Activated CD4-positive, CD25-positive, alpha-beta regulatory T cell (primary cell): ENCODE measurements at regions not wholly inside any gene's neighbourhood (a gene's known extent, or its start where the extent isn't known, plus 50 kb on each side); places are given as distances from the start of the nearest gene placed in this dataset.
"Not testable (repeated sequence)": the region's sequence is repeated elsewhere in the genome, so short reads cannot be mapped to it uniquely, and the experiment has no call there.

ENCODE experiments used
- DNase-seq, 4 experiments: peaks; one replicate each; lab custom pipeline; 2025; lab: John Stamatoyannopoulos, UW

- DNase-seq, result peak in 3 of 4 experiments; percentile 1 to 12 (median 1)
These were observed 188.8 kb upstream of the GLRA1 start for GRCh38 chr5:152113401-152113800.

- no peak for DNase-seq
These were observed 182.6 kb upstream of the GLRA1 start for GRCh38 chr5:152107220-152107619.

- DNase-seq, result no peak
These were observed 181.9 kb upstream of the GLRA1 start for GRCh38 chr5:152106571-152106970.

GRCh38 chr5:152105085-152105484 lies 180.4 kb upstream of the GLRA1 start:
- no peak for DNase-seq

- no peak for DNase-seq
These were observed 179.6 kb upstream of the GLRA1 start for GRCh38 chr5:152104211-152104610.

- not testable (repeated sequence) for DNase-seq
These were observed 178.3 kb upstream of the GLRA1 start for GRCh38 chr5:152102908-152103307.

- no peak for DNase-seq
These were observed 177.4 kb upstream of the GLRA1 start for GRCh38 chr5:152102057-152102456.

- DNase-seq, result no peak
These were observed 175.8 kb upstream of the GLRA1 start for GRCh38 chr5:152100462-152100861.

- no peak for DNase-seq
These were observed 172.5 kb upstream of the GLRA1 start for GRCh38 chr5:152097128-152097527.

- DNase-seq, result no peak
These were observed 170.1 kb upstream of the GLRA1 start for GRCh38 chr5:152094716-152095115.

- DNase-seq, result no peak
These were observed 169.4 kb upstream of the GLRA1 start for GRCh38 chr5:152094060-152094459.

- no peak for DNase-seq
These were observed 167.9 kb upstream of the GLRA1 start for GRCh38 chr5:152092580-152092979.

GRCh38 chr5:152089644-152090043 lies 165.0 kb upstream of the GLRA1 start:
- DNase-seq, result no peak

- DNase-seq, result no peak
These were observed 162.0 kb upstream of the GLRA1 start for GRCh38 chr5:152086668-152087067.

GRCh38 chr5:152084476-152084875 lies 159.8 kb upstream of the GLRA1 start:
- DNase-seq, result no peak

GRCh38 chr5:152083231-152083630 lies 158.6 kb upstream of the GLRA1 start:
- no peak for DNase-seq

GRCh38 chr5:152072091-152072490 lies 147.4 kb upstream of the GLRA1 start:
- DNase-seq, result no peak

- no peak for DNase-seq
These were observed 145.9 kb upstream of the GLRA1 start for GRCh38 chr5:152070591-152070990.

- DNase-seq, result no peak
These were observed 142.1 kb upstream of the GLRA1 start for GRCh38 chr5:152066784-152067183.

- DNase-seq, result no peak
These were observed 138.4 kb upstream of the GLRA1 start for GRCh38 chr5:152063004-152063403.

- no peak for DNase-seq
These were observed 136.4 kb upstream of the GLRA1 start for GRCh38 chr5:152061095-152061494.

- DNase-seq, result no peak
These were observed 133.6 kb upstream of the GLRA1 start for GRCh38 chr5:152058267-152058666.

- no peak for DNase-seq
These were observed 132.3 kb upstream of the GLRA1 start for GRCh38 chr5:152056931-152057330.

- DNase-seq, result no peak
These were observed 127.8 kb upstream of the GLRA1 start for GRCh38 chr5:152052470-152052869.
